Uterus (tissue), 2 donors: ENCODE measurements at regions not wholly inside any gene's neighbourhood (a gene's known extent, or its start where the extent isn't known, plus 50 kb on each side); places are given as distances from the start of the nearest gene placed in this dataset.

Source experiments
- POLR2A ChIP-seq, 2 donors: fragments of 450-650 bp; IDR thresholded peaks; one replicate each; pipeline ENCODE4 v1.6.1; 2016; ENCODE audit warnings: antibody characterized with exemption in 2 of 2, mild to moderate bottlenecking in 1 of 2, moderate library complexity in 1 of 2
- TF ChIP-seq, protein P1 (sequence below), 4 experiments: fragments of 200-600 bp in 2 of 4; fragments of 450-650 bp in 2 of 4; sonication (generic) in 2 of 4; IDR thresholded peaks; one replicate each; pipeline ENCODE4 v1.5.1; 2016 to 2019; ENCODE audit warnings: antibody characterized with exemption in 4 of 4, mild to moderate bottlenecking in 2 of 4, moderate library complexity in 1 of 4

DNA sequence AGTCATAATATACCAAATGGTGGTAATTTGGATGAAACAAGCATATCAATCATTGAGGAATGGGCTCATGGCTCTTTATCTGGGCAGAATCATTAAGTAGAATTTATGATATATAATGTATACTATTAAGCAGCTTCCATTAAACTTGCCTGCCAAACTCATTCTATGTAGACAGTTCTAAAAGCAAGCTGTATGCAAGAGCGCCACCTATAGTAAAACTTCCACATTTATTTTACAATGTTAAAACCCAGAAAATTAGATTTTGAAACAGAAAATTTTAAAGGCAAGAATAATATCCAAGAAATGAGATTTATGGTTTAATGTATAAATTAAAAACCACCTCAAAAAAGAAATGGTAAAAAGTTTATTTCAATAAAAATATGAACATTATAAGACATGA, 161.5 kb downstream of the MZT1 start:
- TF ChIP-seq, protein P1, sequence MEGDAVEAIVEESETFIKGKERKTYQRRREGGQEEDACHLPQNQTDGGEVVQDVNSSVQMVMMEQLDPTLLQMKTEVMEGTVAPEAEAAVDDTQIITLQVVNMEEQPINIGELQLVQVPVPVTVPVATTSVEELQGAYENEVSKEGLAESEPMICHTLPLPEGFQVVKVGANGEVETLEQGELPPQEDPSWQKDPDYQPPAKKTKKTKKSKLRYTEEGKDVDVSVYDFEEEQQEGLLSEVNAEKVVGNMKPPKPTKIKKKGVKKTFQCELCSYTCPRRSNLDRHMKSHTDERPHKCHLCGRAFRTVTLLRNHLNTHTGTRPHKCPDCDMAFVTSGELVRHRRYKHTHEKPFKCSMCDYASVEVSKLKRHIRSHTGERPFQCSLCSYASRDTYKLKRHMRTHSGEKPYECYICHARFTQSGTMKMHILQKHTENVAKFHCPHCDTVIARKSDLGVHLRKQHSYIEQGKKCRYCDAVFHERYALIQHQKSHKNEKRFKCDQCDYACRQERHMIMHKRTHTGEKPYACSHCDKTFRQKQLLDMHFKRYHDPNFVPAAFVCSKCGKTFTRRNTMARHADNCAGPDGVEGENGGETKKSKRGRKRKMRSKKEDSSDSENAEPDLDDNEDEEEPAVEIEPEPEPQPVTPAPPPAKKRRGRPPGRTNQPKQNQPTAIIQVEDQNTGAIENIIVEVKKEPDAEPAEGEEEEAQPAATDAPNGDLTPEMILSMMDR (IDR thresholded peaks at IDR 0.05), result peak in 1 of 4 experiments; percentile 21
- TF ChIP-seq POLR2A (IDR thresholded peaks at IDR 0.05), result no peak
